WTC11 (cell line): ENCODE measurements at regions not wholly inside any gene's neighbourhood (a gene's known extent, or its start where the extent isn't known, plus 50 kb on each side); places are given as distances from the start of the nearest gene placed in this dataset.

Source experiments
- ATAC-seq: fragments of 200-7000 bp; cut with Tn5 transposase; 2 replicates; pipeline ENCODE4 v1.10.0; 2021; ENCODE audit warnings: mild to moderate bottlenecking, moderate library complexity
- CTCF ChIA-PET: fragments of 300-600 bp; sonication (Branson Sonifier 250); formaldehyde crosslinking; loops from one replicate; lab custom pipeline; 2021; ENCODE audit warnings: antibody characterized with exemption; lab: Charles Lee
- POLR2A ChIA-PET: fragments of 350-600 bp; sonication (Branson Sonifier 250); formaldehyde crosslinking; loops from one replicate; lab custom pipeline; 2021; ENCODE audit warnings: antibody characterized with exemption; lab: Charles Lee
- DNase-seq: peaks from one replicate; pipeline ENCODE4 v3.0.0; 2021; ENCODE audit warnings: low spot score
- H3K27ac Mint-ChIP-seq: 2 replicates; pipeline ENCODE4 v1.8.0; 2021; ENCODE audit warnings: mixed read lengths
- H3K27me3 Mint-ChIP-seq: 2 replicates; pipeline ENCODE4 v1.8.0; 2021; ENCODE audit warnings: low read depth, mild to moderate bottlenecking, moderate library complexity, mixed read lengths
- H3K36me3 Mint-ChIP-seq: 2 replicates; pipeline ENCODE4 v1.8.0; 2021; ENCODE audit warnings: mixed read lengths
- H3K4me1 Mint-ChIP-seq: 2 replicates; pipeline ENCODE4 v1.8.0; 2022; ENCODE audit warnings: mixed read lengths
- H3K4me3 Mint-ChIP-seq: 2 replicates; pipeline ENCODE4 v1.8.0; 2021; ENCODE audit warnings: mild to moderate bottlenecking, moderate library complexity, mixed read lengths
- H3K9me3 Mint-ChIP-seq: 2 replicates; pipeline ENCODE4 v1.8.0; 2021; ENCODE audit warnings: mixed read lengths
- E2F4 ChIP-seq: sonication (generic); formaldehyde crosslinking; IDR thresholded peaks from 2 replicates; pipeline ENCODE4 v1.8.1; 2022; ENCODE audit warnings: low read depth, mild to moderate bottlenecking, moderate library complexity, missing genetic modification reagents, borderline replicate concordance
- ELF4 ChIP-seq: sonication (generic); formaldehyde crosslinking; IDR thresholded peaks from 2 replicates; pipeline ENCODE4 v1.8.1; 2022; ENCODE audit warnings: low read depth, mild to moderate bottlenecking, moderate library complexity, missing genetic modification reagents
- FOXJ3 ChIP-seq: sonication (generic); formaldehyde crosslinking; IDR thresholded peaks from 2 replicates; pipeline ENCODE4 v1.9.0; 2021; ENCODE audit warnings: missing genetic modification reagents, mild to moderate bottlenecking, borderline replicate concordance
- FOXP1 ChIP-seq: sonication (generic); formaldehyde crosslinking; IDR thresholded peaks from 2 replicates; pipeline ENCODE4 v1.8.0; 2022; ENCODE audit warnings: missing genetic modification reagents, mild to moderate bottlenecking, moderate library complexity, borderline replicate concordance
- FOXP4 ChIP-seq: sonication (generic); formaldehyde crosslinking; IDR thresholded peaks from 2 replicates; pipeline ENCODE4 v1.8.0; 2022; ENCODE audit warnings: mild to moderate bottlenecking, missing genetic modification reagents
- GRHL2 ChIP-seq: fragments of 250-450 bp; sonication (Bioruptor Pico); IDR thresholded peaks from 2 replicates; pipeline ENCODE4 v1.8.0; 2022; ENCODE audit warnings: mild to moderate bottlenecking, moderate library complexity; ENCODE audit not compliant: insufficient replicate concordance, severe bottlenecking
- JUN ChIP-seq: sonication (generic); formaldehyde crosslinking; IDR thresholded peaks from 2 replicates; pipeline ENCODE4 v1.8.0; 2023; ENCODE audit warnings: mild to moderate bottlenecking, missing genetic modification reagents
- NFYB ChIP-seq: sonication (generic); formaldehyde crosslinking; conservative IDR thresholded peaks from 2 replicates; pipeline ENCODE4 v1.8.0; 2022; ENCODE audit warnings: low read depth, missing genetic modification reagents
- RELA ChIP-seq: sonication (generic); formaldehyde crosslinking; IDR thresholded peaks from 2 replicates; pipeline ENCODE4 v1.8.1; 2022; ENCODE audit warnings: missing genetic modification reagents, mild to moderate bottlenecking, borderline replicate concordance
- TEAD1 ChIP-seq: sonication (generic); formaldehyde crosslinking; IDR thresholded peaks from 2 replicates; pipeline ENCODE4 v1.8.0; 2022; ENCODE audit warnings: mild to moderate bottlenecking, missing genetic modification reagents
- TEAD4 ChIP-seq: sonication (generic); formaldehyde crosslinking; IDR thresholded peaks from 2 replicates; pipeline ENCODE4 v1.8.0; 2022; ENCODE audit warnings: mild to moderate bottlenecking, missing genetic modification reagents
- ZNF423 ChIP-seq: fragments of 250-450 bp; sonication (Bioruptor Pico); IDR thresholded peaks from 2 replicates; pipeline ENCODE4 v2.1.2; 2022; ENCODE audit warnings: mild to moderate bottlenecking, moderate library complexity
- ZNF512 ChIP-seq: sonication (generic); formaldehyde crosslinking; IDR thresholded peaks from 2 replicates; pipeline ENCODE4 v1.8.1; 2022; ENCODE audit warnings: missing genetic modification reagents, borderline replicate concordance
- TF ChIP-seq, protein P1 (sequence below): sonication (generic); formaldehyde crosslinking; IDR thresholded peaks from 2 replicates; pipeline ENCODE4 v1.8.1; 2022; ENCODE audit warnings: mild to moderate bottlenecking, moderate library complexity, missing genetic modification reagents
- TF ChIP-seq, protein P2 (sequence below): sonication (generic); formaldehyde crosslinking; IDR thresholded peaks from 2 replicates; pipeline ENCODE4 v1.8.1; 2023; ENCODE audit warnings: mild to moderate bottlenecking, missing genetic modification reagents
- TF ChIP-seq, protein P3 (sequence below): sonication (generic); formaldehyde crosslinking; IDR thresholded peaks from 2 replicates; pipeline ENCODE4 v1.8.0; 2023; ENCODE audit warnings: mild to moderate bottlenecking, missing genetic modification reagents

GRCh38 chr11:111439901-111440300, 60.8 kb upstream of the POU2AF1 start (continued):
- TF ChIP-seq ZNF512 (CRISPR knock-in tag), result no peak
- no peak for TF ChIP-seq GRHL2 (CRISPR knock-in tag)
- TF ChIP-seq, protein P1, sequence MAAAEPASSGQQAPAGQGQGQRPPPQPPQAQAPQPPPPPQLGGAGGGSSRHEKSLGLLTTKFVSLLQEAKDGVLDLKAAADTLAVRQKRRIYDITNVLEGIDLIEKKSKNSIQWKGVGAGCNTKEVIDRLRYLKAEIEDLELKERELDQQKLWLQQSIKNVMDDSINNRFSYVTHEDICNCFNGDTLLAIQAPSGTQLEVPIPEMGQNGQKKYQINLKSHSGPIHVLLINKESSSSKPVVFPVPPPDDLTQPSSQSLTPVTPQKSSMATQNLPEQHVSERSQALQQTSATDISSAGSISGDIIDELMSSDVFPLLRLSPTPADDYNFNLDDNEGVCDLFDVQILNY (CRISPR knock-in tag), result no peak
- TF ChIP-seq FOXJ3 (CRISPR knock-in tag), result no peak
- no peak for TF ChIP-seq FOXP4 (CRISPR knock-in tag)
- TF ChIP-seq TEAD4 (CRISPR knock-in tag), result no peak
- no peak for TF ChIP-seq ELF4
- no peak for TF ChIP-seq RELA
- TF ChIP-seq TEAD1 (CRISPR knock-in tag), result no peak

DNA sequence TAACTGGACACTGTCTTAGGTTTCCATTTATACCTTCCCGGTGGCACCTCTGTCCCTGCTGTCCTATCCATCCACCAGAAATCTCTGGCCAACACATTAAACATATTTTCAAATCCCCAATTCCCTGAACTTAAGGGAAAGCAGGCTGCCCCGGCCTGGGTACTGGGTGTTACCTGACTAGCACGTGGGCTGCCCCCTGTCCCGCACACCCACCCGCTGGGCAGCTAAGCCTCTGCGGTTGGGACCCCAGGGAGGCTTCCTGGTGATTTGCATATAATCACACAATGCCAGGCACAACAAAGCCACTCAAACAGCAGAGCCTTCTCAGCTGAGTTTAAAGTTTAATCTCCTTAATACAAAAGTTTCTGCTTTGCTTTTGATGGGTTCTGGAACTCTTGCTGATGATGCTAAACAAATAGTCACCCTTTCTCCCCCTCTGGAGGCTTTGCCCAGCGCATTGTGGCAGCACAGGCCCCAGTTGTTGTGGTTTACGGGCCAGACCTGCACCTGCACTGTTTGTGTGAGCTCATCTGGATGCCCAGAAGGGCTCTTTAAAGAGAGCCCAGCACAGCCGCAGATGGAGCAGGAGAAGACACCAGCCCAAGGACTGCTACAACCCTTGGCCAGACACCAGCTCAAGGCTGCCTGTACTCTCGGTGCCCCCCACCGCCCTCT, 59.9 kb upstream of the POU2AF1 start:
- no peaks in the 10 kb centered on the region for H3K9me3 Mint-ChIP-seq
- peaks cover 26% of the 10 kb centered on the region for H3K4me1 Mint-ChIP-seq
- TF ChIP-seq FOXP1 (CRISPR knock-in tag) (no peak), ZNF423 (peak; percentile 89), JUN (no peak), NFYB (CRISPR knock-in tag) (no peak), E2F4 (CRISPR knock-in tag) (no peak)
- TF ChIP-seq, protein P2, sequence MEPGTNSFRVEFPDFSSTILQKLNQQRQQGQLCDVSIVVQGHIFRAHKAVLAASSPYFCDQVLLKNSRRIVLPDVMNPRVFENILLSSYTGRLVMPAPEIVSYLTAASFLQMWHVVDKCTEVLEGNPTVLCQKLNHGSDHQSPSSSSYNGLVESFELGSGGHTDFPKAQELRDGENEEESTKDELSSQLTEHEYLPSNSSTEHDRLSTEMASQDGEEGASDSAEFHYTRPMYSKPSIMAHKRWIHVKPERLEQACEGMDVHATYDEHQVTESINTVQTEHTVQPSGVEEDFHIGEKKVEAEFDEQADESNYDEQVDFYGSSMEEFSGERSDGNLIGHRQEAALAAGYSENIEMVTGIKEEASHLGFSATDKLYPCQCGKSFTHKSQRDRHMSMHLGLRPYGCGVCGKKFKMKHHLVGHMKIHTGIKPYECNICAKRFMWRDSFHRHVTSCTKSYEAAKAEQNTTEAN (CRISPR knock-in tag), result no peak
- TF ChIP-seq, protein P3, sequence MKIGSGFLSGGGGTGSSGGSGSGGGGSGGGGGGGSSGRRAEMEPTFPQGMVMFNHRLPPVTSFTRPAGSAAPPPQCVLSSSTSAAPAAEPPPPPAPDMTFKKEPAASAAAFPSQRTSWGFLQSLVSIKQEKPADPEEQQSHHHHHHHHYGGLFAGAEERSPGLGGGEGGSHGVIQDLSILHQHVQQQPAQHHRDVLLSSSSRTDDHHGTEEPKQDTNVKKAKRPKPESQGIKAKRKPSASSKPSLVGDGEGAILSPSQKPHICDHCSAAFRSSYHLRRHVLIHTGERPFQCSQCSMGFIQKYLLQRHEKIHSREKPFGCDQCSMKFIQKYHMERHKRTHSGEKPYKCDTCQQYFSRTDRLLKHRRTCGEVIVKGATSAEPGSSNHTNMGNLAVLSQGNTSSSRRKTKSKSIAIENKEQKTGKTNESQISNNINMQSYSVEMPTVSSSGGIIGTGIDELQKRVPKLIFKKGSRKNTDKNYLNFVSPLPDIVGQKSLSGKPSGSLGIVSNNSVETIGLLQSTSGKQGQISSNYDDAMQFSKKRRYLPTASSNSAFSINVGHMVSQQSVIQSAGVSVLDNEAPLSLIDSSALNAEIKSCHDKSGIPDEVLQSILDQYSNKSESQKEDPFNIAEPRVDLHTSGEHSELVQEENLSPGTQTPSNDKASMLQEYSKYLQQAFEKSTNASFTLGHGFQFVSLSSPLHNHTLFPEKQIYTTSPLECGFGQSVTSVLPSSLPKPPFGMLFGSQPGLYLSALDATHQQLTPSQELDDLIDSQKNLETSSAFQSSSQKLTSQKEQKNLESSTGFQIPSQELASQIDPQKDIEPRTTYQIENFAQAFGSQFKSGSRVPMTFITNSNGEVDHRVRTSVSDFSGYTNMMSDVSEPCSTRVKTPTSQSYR (CRISPR knock-in tag), result no peak
- no peaks in the 10 kb centered on the region for H3K36me3 Mint-ChIP-seq
- H3K4me3 Mint-ChIP-seq, result no peak overlapping the region
- ATAC-seq, result no peak
- no peak for DNase-seq
- H3K27ac Mint-ChIP-seq, result no peak overlapping the region
- POLR2A ChIA-PET, result interaction anchor here (0.5 kb wide), 1 partner anchor 78 kb away, joined by 3 read pairs; no protein-coding TSS in a partner anchor
- CTCF ChIA-PET, result interaction anchor here (1.4 to 3.2 kb wide), 4 partner anchors 8 to 16 kb away, joined by 6 to 25 read pairs (median 14); no protein-coding TSS in a partner anchor
- H3K27me3 Mint-ChIP-seq, result no peaks in the 10 kb centered on the region; the same call in 1 of the 2 replicates
